ENCODE measurements at regions not wholly inside any gene's neighbourhood (a gene's known extent, or its start where the extent isn't known, plus 50 kb on each side); places are given as distances from the start of the nearest gene placed in this dataset.
"Not testable (repeated sequence)": the region's sequence is repeated elsewhere in the genome, so short reads cannot be mapped to it uniquely, and the experiment has no call there.

GRCh38 chr22:47547881-47548650 lies 785.6 kb downstream of the TBC1D22A start:
- no peak for DNase-seq (ENCODE audit: low read depth, low spot score)

GRCh38 chr22:47547239-47547661 lies 784.8 kb downstream of the TBC1D22A start:
- DNase-seq (ENCODE audit: low read depth, low spot score): no peak

GRCh38 chr22:47544696-47545095 lies 782.2 kb downstream of the TBC1D22A start:
- DNase-seq (ENCODE audit: low read depth, low spot score): no peak

GRCh38 chr22:47543447-47543846 lies 781.0 kb downstream of the TBC1D22A start:
- no peak for DNase-seq (ENCODE audit: low read depth, low spot score)

GRCh38 chr22:47540011-47540410 lies 777.6 kb downstream of the TBC1D22A start:
- no peak for DNase-seq (ENCODE audit: low read depth, low spot score)

- DNase-seq (ENCODE audit: low read depth, low spot score): no peak
These were observed 776.9 kb downstream of the TBC1D22A start for GRCh38 chr22:47539374-47539773.

GRCh38 chr22:47535681-47536080 lies 773.2 kb downstream of the TBC1D22A start:
- no peak for DNase-seq (ENCODE audit: low read depth, low spot score)

GRCh38 chr22:47534804-47535410 lies 772.5 kb downstream of the TBC1D22A start:
- DNase-seq (ENCODE audit: low read depth, low spot score): no peak

GRCh38 chr22:47533961-47534803 lies 771.7 kb downstream of the TBC1D22A start:
- no peak for DNase-seq (ENCODE audit: low read depth, low spot score)

GRCh38 chr22:47517062-47517461 lies 754.6 kb downstream of the TBC1D22A start:
- no peak for DNase-seq (ENCODE audit: low read depth, low spot score)

- no peak for DNase-seq (ENCODE audit: low read depth, low spot score)
These were observed 753.1 kb downstream of the TBC1D22A start for GRCh38 chr22:47515384-47516125.

- DNase-seq (ENCODE audit: low read depth, low spot score): no peak
These were observed 750.2 kb downstream of the TBC1D22A start for GRCh38 chr22:47512617-47513016.

GRCh38 chr22:47504962-47505361 lies 742.5 kb downstream of the TBC1D22A start:
- no peak for DNase-seq (ENCODE audit: low read depth, low spot score)

- DNase-seq (ENCODE audit: low read depth, low spot score): no peak
These were observed 736.6 kb downstream of the TBC1D22A start for GRCh38 chr22:47498969-47499495.

- no peak for DNase-seq (ENCODE audit: low read depth, low spot score)
These were observed 735.2 kb downstream of the TBC1D22A start for GRCh38 chr22:47497666-47498065.

- DNase-seq (ENCODE audit: low read depth, low spot score): no peak
These were observed 732.7 kb downstream of the TBC1D22A start for GRCh38 chr22:47495110-47495509.

GRCh38 chr22:47488131-47488530 lies 725.7 kb downstream of the TBC1D22A start:
- not testable (repeated sequence) for DNase-seq (ENCODE audit: low read depth, low spot score)

GRCh38 chr22:47486569-47487312 lies 724.3 kb downstream of the TBC1D22A start:
- DNase-seq (ENCODE audit: low read depth, low spot score): no peak

- DNase-seq (ENCODE audit: low read depth, low spot score): no peak
These were observed 722.6 kb downstream of the TBC1D22A start for GRCh38 chr22:47484960-47485569.

- no peak for DNase-seq (ENCODE audit: low read depth, low spot score)
These were observed 713.8 kb downstream of the TBC1D22A start for GRCh38 chr22:47476231-47476630.
